ENCODE measurements at regions not wholly inside any gene's neighbourhood (a gene's known extent, or its start where the extent isn't known, plus 50 kb on each side); places are given as distances from the start of the nearest gene placed in this dataset.

DNA sequence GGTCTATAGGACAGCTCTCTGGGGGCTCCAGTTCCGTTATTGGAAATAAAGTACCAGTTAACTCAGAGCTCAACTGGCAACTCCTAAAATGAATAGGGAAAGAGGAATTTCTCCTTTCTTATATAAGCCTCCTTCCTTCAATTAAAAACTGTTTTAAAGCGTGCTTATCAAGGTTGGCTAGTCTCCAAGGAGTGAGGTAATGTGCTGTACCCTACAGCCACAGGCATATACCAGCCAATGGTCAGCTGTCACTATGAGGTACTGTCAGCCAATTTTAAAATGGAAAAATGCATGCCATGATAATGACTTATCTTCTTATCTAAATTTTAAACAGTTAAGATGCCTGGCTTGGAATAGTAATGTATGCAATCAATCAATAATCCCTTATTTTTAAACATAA, 76.2 kb downstream of the PLCE1 start:
- no peak for DNase-seq

GRCh38 chr10:94074462-94074861, 80.7 kb downstream of the PLCE1 start:
- no peaks in the 10 kb centered on the region for H3K4me1 ChIP-seq (ENCODE audit: low read length)
- no peak overlapping the region for H3K9ac ChIP-seq (ENCODE audit: low read length)
- no peak for TF ChIP-seq EZH2phosphoT487 (IDR thresholded peaks at IDR 0.05; ENCODE audit: low read length)
- H3K4me2 ChIP-seq (ENCODE audit: low read depth, low read length), result no peak overlapping the region
- no peaks in the 10 kb centered on the region for H3K9me2 ChIP-seq (replicated peaks; ENCODE audit: insufficient read depth, low read length)
- no peaks in the 10 kb centered on the region for H3K27me3 ChIP-seq (replicated peaks; ENCODE audit: insufficient read depth, low read length)
- no peak overlapping the region for H2AFZ ChIP-seq (ENCODE audit: low read length)
- no peak for DNase-seq
- no peak overlapping the region for H3K4me3 ChIP-seq (ENCODE audit: low read length)
- H3K27ac ChIP-seq (ENCODE audit: low read length), result no peak overlapping the region
- H3K79me2 ChIP-seq (ENCODE audit: low read length), result no peaks in the 10 kb centered on the region
- H3K36me3 ChIP-seq (replicated peaks; ENCODE audit: insufficient read depth, low read length), result no peaks in the 10 kb centered on the region
- no peaks in the 10 kb centered on the region for H3K9me3 ChIP-seq (replicated peaks; ENCODE audit: insufficient read depth, low read length)
- H4K20me1 ChIP-seq (ENCODE audit: insufficient read depth, low read length), result no peaks in the 10 kb centered on the region
- H3F3A ChIP-seq (ENCODE audit: insufficient read depth, low read length), result no peaks in the 10 kb centered on the region

More for the DNA sequence above, 76.2 kb downstream of the PLCE1 start:
- Histone ChIP-seq H3K27me3 (replicated peaks; ENCODE audit: insufficient read depth, low read length) (no peaks in the 10 kb centered on the region), H3K4me1 (ENCODE audit: low read length) (no peaks in the 10 kb centered on the region), H3K4me3 (ENCODE audit: low read length) (no peak overlapping the region), H3F3A (ENCODE audit: insufficient read depth, low read length) (no peaks in the 10 kb centered on the region), H3K27ac (ENCODE audit: low read length) (no peak overlapping the region), H3K4me2 (ENCODE audit: low read depth, low read length) (no peak overlapping the region), H4K20me1 (ENCODE audit: insufficient read depth, low read length) (no peaks in the 10 kb centered on the region), H2AFZ (ENCODE audit: low read length) (no peak overlapping the region), H3K79me2 (ENCODE audit: low read length) (no peaks in the 10 kb centered on the region), H3K9me3 (replicated peaks; ENCODE audit: insufficient read depth, low read length) (no peaks in the 10 kb centered on the region), H3K9me2 (replicated peaks; ENCODE audit: insufficient read depth, low read length) (no peaks in the 10 kb centered on the region), H3K36me3 (replicated peaks; ENCODE audit: insufficient read depth, low read length) (no peaks in the 10 kb centered on the region), H3K9ac (ENCODE audit: low read length) (no peak overlapping the region)
- TF ChIP-seq EZH2 (optimal IDR thresholded peaks at IDR 0.05; ENCODE audit: low read depth, low read length) (no peak), EZH2phosphoT487 (IDR thresholded peaks at IDR 0.05; ENCODE audit: low read length) (no peak)
- TF ChIP-seq, protein P1, sequence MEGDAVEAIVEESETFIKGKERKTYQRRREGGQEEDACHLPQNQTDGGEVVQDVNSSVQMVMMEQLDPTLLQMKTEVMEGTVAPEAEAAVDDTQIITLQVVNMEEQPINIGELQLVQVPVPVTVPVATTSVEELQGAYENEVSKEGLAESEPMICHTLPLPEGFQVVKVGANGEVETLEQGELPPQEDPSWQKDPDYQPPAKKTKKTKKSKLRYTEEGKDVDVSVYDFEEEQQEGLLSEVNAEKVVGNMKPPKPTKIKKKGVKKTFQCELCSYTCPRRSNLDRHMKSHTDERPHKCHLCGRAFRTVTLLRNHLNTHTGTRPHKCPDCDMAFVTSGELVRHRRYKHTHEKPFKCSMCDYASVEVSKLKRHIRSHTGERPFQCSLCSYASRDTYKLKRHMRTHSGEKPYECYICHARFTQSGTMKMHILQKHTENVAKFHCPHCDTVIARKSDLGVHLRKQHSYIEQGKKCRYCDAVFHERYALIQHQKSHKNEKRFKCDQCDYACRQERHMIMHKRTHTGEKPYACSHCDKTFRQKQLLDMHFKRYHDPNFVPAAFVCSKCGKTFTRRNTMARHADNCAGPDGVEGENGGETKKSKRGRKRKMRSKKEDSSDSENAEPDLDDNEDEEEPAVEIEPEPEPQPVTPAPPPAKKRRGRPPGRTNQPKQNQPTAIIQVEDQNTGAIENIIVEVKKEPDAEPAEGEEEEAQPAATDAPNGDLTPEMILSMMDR (IDR thresholded peaks at IDR 0.05; ENCODE audit: low read length), result no peak

- no peak overlapping the region for H3K4me3 ChIP-seq (ENCODE audit: low read length)
- DNase-seq, result no peak
- H3K36me3 ChIP-seq (replicated peaks; ENCODE audit: insufficient read depth, low read length), result no peaks in the 10 kb centered on the region
- H3K27ac ChIP-seq (ENCODE audit: low read length), result no peak overlapping the region
- no peak overlapping the region for H2AFZ ChIP-seq (ENCODE audit: low read length)
- H3K79me2 ChIP-seq (ENCODE audit: low read length), result no peaks in the 10 kb centered on the region
- H3K27me3 ChIP-seq (replicated peaks; ENCODE audit: insufficient read depth, low read length), result no peaks in the 10 kb centered on the region
- no peak overlapping the region for H3K9ac ChIP-seq (ENCODE audit: low read length)
- H3K4me2 ChIP-seq (ENCODE audit: low read depth, low read length), result no peak overlapping the region
- H3K9me2 ChIP-seq (replicated peaks; ENCODE audit: insufficient read depth, low read length), result no peaks in the 10 kb centered on the region
- no peaks in the 10 kb centered on the region for H3K4me1 ChIP-seq (ENCODE audit: low read length)
- no peaks in the 10 kb centered on the region for H3F3A ChIP-seq (ENCODE audit: insufficient read depth, low read length)
- TF ChIP-seq EZH2 (optimal IDR thresholded peaks at IDR 0.05; ENCODE audit: low read depth, low read length) (no peak), EZH2phosphoT487 (IDR thresholded peaks at IDR 0.05; ENCODE audit: low read length) (no peak)
- TF ChIP-seq, protein P1 (IDR thresholded peaks at IDR 0.05; ENCODE audit: low read length), result no peak
- no peaks in the 10 kb centered on the region for H3K9me3 ChIP-seq (replicated peaks; ENCODE audit: insufficient read depth, low read length)
- H4K20me1 ChIP-seq (ENCODE audit: insufficient read depth, low read length), result no peaks in the 10 kb centered on the region
Measured at GRCh38 chr10:94075506-94075905, 81.8 kb downstream of the PLCE1 start.

GRCh38 chr10:94076325-94076841, 82.7 kb downstream of the PLCE1 start:
- no peak overlapping the region for H3K27ac ChIP-seq (ENCODE audit: low read length)
- TF ChIP-seq EZH2 (optimal IDR thresholded peaks at IDR 0.05; ENCODE audit: low read depth, low read length), result no peak
- TF ChIP-seq, protein P1 (IDR thresholded peaks at IDR 0.05; ENCODE audit: low read length), result no peak
- no peak overlapping the region for H3K4me3 ChIP-seq (ENCODE audit: low read length)
- H3K36me3 ChIP-seq (replicated peaks; ENCODE audit: insufficient read depth, low read length), result no peaks in the 10 kb centered on the region
- no peaks in the 10 kb centered on the region for H3F3A ChIP-seq (ENCODE audit: insufficient read depth, low read length)
- DNase-seq, result no peak
- H3K79me2 ChIP-seq (ENCODE audit: low read length), result no peaks in the 10 kb centered on the region
- no peaks in the 10 kb centered on the region for H3K9me3 ChIP-seq (replicated peaks; ENCODE audit: insufficient read depth, low read length)
- H3K9me2 ChIP-seq (replicated peaks; ENCODE audit: insufficient read depth, low read length), result no peaks in the 10 kb centered on the region
- no peaks in the 10 kb centered on the region for H3K27me3 ChIP-seq (replicated peaks; ENCODE audit: insufficient read depth, low read length)
- H4K20me1 ChIP-seq (ENCODE audit: insufficient read depth, low read length), result no peaks in the 10 kb centered on the region
- no peak overlapping the region for H2AFZ ChIP-seq (ENCODE audit: low read length)
- no peaks in the 10 kb centered on the region for H3K4me1 ChIP-seq (ENCODE audit: low read length)
- no peak overlapping the region for H3K4me2 ChIP-seq (ENCODE audit: low read depth, low read length)
- H3K9ac ChIP-seq (ENCODE audit: low read length), result no peak overlapping the region
